SIG-M5 treated with dmso at 0.1 percent for 504 hours (cell line): ENCODE measurements at regions not wholly inside any gene's neighbourhood (a gene's known extent, or its start where the extent isn't known, plus 50 kb on each side); places are given as distances from the start of the nearest gene placed in this dataset.

Experiments
- DNase-seq: peaks from one replicate; lab custom pipeline; 2025; ENCODE audit not compliant: unreplicated experiment; lab: John Stamatoyannopoulos, UW

DNA sequence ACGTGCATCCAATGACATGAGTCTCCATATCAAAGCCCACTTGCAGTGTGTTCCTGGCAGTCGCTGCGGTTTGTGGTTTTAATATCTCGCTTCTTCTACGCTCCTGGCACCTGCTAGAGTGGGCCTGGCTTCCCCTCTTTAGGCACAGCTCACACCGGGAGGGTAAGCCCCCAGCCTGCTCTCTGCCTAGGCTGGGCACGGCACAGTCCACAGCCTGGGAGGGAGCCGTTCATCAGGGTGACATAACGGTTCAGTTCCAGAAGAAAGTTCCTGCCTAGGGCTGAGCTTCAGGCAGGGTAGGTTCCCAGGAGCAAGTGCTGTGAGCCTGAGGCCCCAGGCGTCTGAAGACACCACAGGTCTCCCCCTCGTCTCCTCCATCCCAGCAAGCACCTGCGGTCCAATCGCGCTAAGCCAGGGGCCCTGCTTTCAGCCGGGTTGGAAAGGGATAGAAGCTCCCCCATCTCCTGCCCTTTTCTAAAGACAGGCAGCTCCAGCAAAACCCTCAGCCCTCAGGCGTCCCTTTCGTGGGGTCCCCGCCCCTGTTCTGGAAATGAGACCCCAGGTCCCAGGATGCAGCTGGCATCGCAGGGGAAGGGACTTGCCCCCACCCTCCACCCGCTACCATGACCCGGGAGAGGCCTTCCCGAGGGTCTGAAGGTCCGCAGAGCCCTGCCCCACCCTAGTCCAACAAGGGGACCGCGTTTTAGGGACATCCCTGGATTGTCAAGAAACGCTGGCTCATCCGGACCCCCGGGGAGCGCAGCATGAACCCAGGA, 121.6 kb upstream of the ZNF507 start:
- DNase-seq, result no peak

GRCh38 chr19:32224371-32225244, 120.8 kb upstream of the ZNF507 start:
- peak; percentile 10 for DNase-seq

- DNase-seq, result no peak
Observed at GRCh38 chr19:32227561-32228165, 117.7 kb upstream of the ZNF507 start.

- no peak for DNase-seq
Observed at GRCh38 chr19:32230441-32230840, 115.0 kb upstream of the ZNF507 start.

DNA sequence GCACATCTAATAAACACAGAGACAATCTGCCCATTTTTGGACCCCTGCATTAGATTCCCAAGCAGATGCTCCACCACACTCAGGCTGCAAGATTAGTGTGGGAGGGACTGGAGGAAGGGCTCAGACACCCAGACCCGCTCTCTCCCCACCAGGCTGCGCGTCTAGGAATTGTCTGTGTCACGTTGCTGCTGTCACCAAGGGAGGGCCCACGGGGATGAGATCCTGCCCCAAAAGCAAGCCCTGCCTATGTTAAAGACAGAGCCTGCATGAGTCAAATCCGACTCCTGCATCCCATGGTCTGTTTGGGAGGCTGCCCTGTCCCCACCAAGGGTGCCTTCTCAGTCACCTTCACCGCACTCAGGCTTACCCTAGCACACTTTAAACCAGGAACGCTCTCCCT, 114.4 kb upstream of the ZNF507 start:
- no peak for DNase-seq

- no peak for DNase-seq
Observed at GRCh38 chr19:32231691-32232090, 113.7 kb upstream of the ZNF507 start.

DNA sequence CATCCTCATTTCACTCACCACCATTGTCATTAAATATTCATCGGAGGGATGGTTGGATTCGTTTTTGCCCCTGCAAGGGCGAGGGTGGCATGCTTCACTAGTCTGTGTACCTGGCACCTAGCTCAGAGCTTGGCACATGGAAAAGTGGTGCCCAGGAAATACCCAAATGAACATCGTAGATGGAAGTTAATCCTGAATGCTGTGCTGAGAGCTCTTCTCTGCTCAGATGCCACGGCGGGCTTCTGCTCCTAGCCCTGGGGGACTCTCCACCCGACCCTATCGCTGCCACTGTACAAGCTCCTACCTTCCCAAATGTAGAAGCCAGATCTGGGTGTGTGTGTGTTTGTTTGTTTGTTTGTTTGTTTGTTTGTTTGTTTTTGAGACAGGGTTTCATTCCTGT, 113.0 kb upstream of the ZNF507 start:
- DNase-seq, result no peak

DNA sequence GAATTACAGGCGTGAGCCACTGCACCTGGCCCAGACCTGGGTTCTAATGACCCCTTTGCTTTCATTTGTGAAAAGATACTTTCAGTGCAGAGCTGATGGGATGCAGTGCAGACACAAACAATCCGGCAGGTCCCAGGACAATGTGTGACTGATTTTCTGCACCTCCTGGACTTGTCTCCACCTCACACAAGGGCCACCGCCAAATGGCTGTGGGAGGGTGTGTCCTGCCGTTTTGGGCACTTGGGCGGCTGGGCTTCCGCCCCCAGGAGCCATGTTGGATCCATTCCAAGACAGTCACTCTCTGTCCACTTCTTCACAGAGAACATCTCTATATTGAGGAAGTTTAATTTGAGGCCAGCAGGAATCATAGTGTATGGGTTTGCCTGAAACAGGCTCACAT, 112.3 kb upstream of the ZNF507 start:
- DNase-seq, result no peak

DNA sequence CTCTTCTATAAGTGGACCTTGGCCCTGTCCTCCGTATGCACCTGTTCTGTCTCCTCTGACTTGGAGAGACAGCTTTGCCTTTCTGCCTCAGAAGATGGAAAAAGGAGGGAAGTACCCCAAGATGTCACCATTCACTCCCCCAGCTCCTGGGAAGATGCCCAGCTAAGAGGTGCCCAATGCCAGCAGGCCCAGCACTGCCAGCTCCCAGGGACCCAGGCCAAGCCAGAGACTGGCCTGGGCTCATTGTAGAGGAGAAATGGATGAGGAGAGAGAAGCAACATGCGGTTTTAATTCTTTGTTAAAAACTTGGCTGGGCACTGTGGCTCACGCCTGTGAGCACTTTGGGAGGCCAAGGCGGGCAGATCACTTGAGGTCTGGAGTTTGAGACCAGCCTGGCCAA, 111.5 kb upstream of the ZNF507 start:
- DNase-seq, result no peak

GRCh38 chr19:32234663-32235217, 110.7 kb upstream of the ZNF507 start:
- DNase-seq, result no peak

DNA sequence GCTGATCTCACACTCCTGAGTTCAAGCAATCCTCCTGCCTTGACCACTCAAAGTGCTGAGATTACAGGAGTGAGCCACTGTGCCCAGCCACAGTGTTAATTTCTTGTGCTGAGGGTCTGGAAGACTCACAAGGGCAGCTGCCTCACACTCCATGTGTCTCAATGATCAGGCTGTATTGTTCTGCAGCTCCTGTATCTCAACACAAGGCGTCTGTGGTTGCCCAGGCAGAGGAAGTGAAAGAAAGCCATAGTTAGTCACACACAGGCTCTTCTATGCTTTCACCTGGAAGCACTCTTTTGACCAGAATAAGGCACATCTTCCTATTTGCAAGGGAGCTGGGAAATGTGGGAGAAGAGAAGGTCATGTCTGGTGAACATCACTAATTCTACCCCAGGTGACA, 107.3 kb upstream of the ZNF507 start:
- peak; percentile 21 for DNase-seq

GRCh38 chr19:32240316-32240715, 105.1 kb upstream of the ZNF507 start:
- DNase-seq, result no peak

DNA sequence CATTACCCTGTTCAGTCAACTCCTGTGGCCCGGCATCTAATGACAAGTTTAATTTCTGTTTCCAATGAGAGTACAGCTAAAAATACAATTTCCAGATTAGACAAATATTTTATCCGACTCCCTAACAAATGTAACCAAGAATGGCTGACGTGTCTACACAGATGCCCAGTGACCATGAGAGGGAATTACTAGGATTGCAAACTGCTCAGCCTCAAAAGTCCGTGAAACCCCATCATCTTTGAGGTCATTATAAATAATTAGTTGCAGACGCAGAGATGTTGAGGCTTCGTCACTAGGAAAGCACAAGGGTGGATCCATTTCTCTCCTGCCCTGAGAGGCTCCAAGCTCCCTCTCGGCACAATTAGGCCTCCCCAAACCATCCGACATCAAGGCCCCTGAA, 104.1 kb upstream of the ZNF507 start:
- no peak for DNase-seq

DNA sequence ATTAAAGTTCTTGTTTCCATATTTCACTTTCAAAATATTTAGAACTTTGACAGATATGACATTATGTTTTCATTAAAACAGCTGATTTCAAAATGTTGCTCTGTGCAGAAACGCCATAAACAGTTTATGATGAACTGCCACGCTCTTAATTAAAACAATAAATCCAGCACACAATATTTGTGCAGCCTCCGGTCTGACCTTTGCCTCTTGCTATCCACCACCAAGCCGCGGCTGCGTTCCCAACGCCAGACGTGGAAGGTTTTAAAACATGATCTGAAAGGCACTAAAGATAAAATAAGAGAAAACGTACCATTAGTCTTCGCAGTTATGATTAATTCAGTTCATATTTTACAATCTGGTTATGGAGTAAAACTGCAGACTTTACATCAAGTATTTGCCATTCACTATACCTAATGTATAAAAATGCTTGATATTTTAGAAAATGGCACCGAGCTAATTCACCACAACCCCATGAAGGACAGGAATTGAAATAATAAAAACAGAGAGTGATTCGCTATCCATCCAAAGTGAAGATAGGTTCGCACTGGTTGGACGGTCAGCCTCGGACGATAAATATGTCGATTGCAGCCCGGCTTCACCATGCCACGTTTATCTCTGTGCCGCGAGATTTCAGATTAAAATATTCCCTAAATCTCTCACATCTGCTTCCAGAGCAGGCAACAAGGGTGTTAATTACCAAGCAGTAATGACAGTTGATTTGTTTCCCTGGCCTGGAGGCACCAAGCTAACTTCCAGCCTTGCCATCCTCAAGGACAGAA, 103.3 kb upstream of the ZNF507 start:
- DNase-seq, result no peak

DNA sequence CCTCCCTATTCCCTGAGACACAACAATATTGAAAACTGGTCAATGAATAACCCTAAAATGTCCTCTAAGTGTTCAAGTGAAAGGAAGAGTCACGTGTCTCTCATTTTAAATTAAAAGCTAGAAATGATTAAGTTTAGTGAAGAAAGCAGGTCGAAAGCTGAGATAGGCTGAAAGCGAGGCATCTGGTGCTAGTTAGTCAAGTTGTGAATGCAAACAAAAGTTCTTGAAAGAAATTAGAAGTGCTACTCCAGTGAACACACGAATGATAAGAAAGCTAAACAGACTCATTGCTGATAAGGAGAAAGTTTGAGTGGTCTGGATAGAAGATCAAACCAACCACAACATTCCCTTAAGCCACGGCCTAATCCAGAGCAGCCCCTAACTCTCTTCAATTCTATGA, 99.4 kb upstream of the ZNF507 start:
- no peak for DNase-seq

- DNase-seq, result no peak
Observed at GRCh38 chr19:32251634-32252332, 93.6 kb upstream of the ZNF507 start.

DNA sequence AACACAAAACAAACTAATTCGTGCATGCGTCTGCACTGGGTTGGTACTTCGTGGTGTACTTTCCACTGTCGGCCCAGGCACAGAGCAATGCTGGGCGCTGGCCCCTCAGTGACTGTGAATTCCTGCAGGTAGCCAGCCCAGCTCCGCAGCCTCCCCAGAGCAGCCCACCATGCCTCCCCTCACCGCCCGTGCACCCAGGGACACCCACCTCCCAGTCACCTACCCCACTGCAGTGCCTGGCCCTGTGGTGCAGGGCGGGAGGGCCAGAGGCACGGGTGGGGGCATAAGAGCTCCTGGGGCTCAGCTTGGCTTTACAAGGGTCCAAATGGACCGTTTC, 93.1 kb upstream of the ZNF507 start:
- no peak for DNase-seq

GRCh38 chr19:32253683-32254508, 91.5 kb upstream of the ZNF507 start:
- no peak for DNase-seq

DNA sequence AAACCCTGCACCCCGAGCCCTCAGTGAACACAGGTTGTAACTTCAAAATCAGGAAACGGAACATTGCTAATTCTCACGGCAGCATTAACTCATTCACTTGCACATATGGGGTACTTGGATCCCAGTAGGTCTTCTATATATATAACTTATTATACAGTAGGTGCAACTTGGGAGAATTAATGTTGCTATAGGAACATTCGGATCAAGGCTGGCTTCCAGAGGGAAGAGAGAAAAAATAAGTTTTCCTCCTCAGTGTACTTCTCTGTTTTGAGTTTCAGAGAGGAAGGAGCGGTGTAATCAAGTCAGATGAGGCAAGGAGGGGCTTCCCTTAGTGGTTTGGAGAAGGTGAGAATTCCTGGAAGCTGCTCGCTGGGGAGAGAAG, 90.9 kb upstream of the ZNF507 start:
- no peak for DNase-seq
